Parathyroid adenoma (tissue), 2 donors: ENCODE measurements at regions not wholly inside any gene's neighbourhood (a gene's known extent, or its start where the extent isn't known, plus 50 kb on each side); places are given as distances from the start of the nearest gene placed in this dataset.

Source experiments
- H2AFZ ChIP-seq: fragments of 300-600 bp; sonication (generic); one replicate; pipeline ENCODE4 v1.7.0; 2017; ENCODE audit warnings: antibody characterized with exemption, mild to moderate bottlenecking
- H3K27ac ChIP-seq: fragments of 300-600 bp; sonication (generic); one replicate; pipeline ENCODE4 v1.7.0; 2017
- H3K27me3 ChIP-seq: fragments of 300-600 bp; sonication (generic); one replicate; pipeline ENCODE4 v1.7.0; 2017; ENCODE audit warnings: low read length; ENCODE audit not compliant: control insufficient read depth, insufficient read depth
- H3K36me3 ChIP-seq: fragments of 300-600 bp; sonication (generic); one replicate; pipeline ENCODE4 v1.7.0; 2017; ENCODE audit warnings: low read length; ENCODE audit not compliant: control insufficient read depth, insufficient read depth
- H3K4me1 ChIP-seq: fragments of 300-600 bp; sonication (generic); one replicate; pipeline ENCODE4 v1.7.0; 2017; ENCODE audit warnings: control low read depth
- H3K4me2 ChIP-seq: fragments of 300-600 bp; sonication (generic); one replicate; pipeline ENCODE4 v1.7.0; 2017; ENCODE audit warnings: low read length
- H3K4me3 ChIP-seq: fragments of 300-600 bp; sonication (generic); one replicate; pipeline ENCODE4 v1.7.0; 2017; ENCODE audit warnings: low read depth, low read length
- H3K79me2 ChIP-seq: fragments of 300-600 bp; sonication (generic); one replicate; pipeline ENCODE4 v1.7.0; 2017; ENCODE audit warnings: control low read depth
- H3K9ac ChIP-seq: fragments of 300-600 bp; sonication (generic); one replicate; pipeline ENCODE4 v1.7.0; 2017; ENCODE audit warnings: mild to moderate bottlenecking
- H3K9me3 ChIP-seq: fragments of 300-600 bp; sonication (generic); one replicate; pipeline ENCODE4 v1.7.0; 2017; ENCODE audit warnings: low read length; ENCODE audit not compliant: control insufficient read depth
- TF ChIP-seq, protein P1 (sequence below): fragments of 300-600 bp; sonication (generic); IDR thresholded peaks from one replicate; pipeline ENCODE4 v1.7.0; 2017; ENCODE audit warnings: antibody characterized with exemption, mild to moderate bottlenecking
- donor health status: primary hyperparathyroidism.

- no peaks in the 10 kb centered on the region for H3K27me3 ChIP-seq
- no peak overlapping the region for H3K4me2 ChIP-seq
- H3K9me3 ChIP-seq: no peaks in the 10 kb centered on the region
- no peaks in the 10 kb centered on the region for H3K4me1 ChIP-seq
- no peaks in the 10 kb centered on the region for H3K36me3 ChIP-seq
- TF ChIP-seq, protein P1, sequence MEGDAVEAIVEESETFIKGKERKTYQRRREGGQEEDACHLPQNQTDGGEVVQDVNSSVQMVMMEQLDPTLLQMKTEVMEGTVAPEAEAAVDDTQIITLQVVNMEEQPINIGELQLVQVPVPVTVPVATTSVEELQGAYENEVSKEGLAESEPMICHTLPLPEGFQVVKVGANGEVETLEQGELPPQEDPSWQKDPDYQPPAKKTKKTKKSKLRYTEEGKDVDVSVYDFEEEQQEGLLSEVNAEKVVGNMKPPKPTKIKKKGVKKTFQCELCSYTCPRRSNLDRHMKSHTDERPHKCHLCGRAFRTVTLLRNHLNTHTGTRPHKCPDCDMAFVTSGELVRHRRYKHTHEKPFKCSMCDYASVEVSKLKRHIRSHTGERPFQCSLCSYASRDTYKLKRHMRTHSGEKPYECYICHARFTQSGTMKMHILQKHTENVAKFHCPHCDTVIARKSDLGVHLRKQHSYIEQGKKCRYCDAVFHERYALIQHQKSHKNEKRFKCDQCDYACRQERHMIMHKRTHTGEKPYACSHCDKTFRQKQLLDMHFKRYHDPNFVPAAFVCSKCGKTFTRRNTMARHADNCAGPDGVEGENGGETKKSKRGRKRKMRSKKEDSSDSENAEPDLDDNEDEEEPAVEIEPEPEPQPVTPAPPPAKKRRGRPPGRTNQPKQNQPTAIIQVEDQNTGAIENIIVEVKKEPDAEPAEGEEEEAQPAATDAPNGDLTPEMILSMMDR: no peak
- no peak overlapping the region for H3K4me3 ChIP-seq
- H3K27ac ChIP-seq: no peak overlapping the region
- H3K9ac ChIP-seq: no peak overlapping the region
- H3K79me2 ChIP-seq: no peaks in the 10 kb centered on the region
- H2AFZ ChIP-seq: no peak overlapping the region
These were observed 997.6 kb upstream of the CITED2 start for GRCh38 chr6:140372064-140372463.

DNA sequence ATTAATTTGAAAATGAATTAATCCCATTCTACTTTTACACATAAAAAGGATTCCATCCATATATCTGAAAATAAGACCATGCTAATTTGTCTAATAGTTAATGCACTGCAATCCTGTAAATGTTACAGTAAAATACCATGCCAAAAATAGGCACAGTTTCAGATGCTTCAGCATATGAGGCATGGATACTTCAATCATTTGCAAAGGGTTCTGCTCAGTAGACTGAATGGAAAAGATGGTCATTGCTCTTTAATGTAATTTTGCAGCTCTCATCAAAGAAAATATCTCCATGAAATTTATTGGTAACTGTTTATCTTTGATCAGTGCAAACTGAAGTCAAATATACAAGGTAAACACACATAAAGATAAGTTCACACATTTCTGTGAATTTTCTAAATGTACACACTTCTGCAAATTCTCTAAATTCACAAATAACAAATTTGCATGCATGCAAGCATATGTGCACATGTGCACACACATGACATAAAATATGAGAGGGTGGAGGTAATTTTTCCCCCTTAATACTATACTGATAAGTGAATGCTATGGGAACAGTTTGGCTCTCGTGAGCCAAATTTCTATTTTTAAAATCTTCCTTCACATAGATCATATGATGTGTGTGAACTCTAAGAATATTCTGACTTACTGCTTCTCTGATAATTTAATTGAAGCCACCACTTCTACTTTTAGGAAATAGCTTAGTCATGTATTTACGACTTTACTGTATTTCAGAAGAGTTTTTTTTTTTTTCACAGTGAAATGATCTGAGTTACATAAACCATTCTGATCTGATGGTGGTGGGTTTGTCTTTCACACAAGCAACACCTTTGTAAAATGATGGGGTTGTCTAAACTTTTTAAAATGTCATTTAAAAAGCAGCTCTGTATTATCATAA is 996.8 kb upstream of the CITED2 start:
- Histone ChIP-seq H3K9me3 (no peaks in the 10 kb centered on the region), H3K4me3 (no peak overlapping the region), H3K27ac (no peak overlapping the region), H3K9ac (no peak overlapping the region), H3K4me1 (no peaks in the 10 kb centered on the region), H3K4me2 (no peak overlapping the region), H3K36me3 (no peaks in the 10 kb centered on the region), H3K79me2 (no peaks in the 10 kb centered on the region), H3K27me3 (no peaks in the 10 kb centered on the region), H2AFZ (no peak overlapping the region)
- TF ChIP-seq, protein P1: no peak

DNA sequence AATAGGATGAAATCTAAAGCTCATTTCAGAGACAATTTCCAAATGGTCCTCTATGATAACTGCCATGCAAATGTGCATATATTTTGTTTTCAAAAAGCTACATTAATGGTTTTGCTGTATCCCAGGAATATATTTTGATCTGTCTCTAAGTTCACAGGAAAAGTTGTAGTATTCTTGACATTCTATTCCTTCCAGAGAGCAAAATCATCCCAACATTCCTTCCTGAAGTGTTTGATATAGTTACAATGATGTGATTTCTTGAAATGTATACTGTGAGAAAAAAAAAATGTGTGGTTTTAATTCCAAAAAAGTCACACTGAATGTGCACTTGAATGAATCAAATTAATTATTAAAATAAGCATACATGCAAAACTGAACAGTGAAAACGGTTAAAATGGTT is 996.0 kb upstream of the CITED2 start:
- Histone ChIP-seq H3K4me3 (no peak overlapping the region), H3K4me1 (no peaks in the 10 kb centered on the region), H3K27me3 (no peaks in the 10 kb centered on the region), H2AFZ (no peak overlapping the region), H3K79me2 (no peaks in the 10 kb centered on the region), H3K9ac (no peak overlapping the region), H3K36me3 (no peaks in the 10 kb centered on the region), H3K9me3 (no peaks in the 10 kb centered on the region), H3K27ac (no peak overlapping the region), H3K4me2 (no peak overlapping the region)
- TF ChIP-seq, protein P1: no peak

- no peak overlapping the region for H2AFZ ChIP-seq
- TF ChIP-seq, protein P1: no peak
- no peaks in the 10 kb centered on the region for H3K4me1 ChIP-seq
- no peak overlapping the region for H3K4me2 ChIP-seq
- H3K36me3 ChIP-seq: no peaks in the 10 kb centered on the region
- no peaks in the 10 kb centered on the region for H3K79me2 ChIP-seq
- H3K9me3 ChIP-seq: no peaks in the 10 kb centered on the region
- H3K4me3 ChIP-seq: no peak overlapping the region
- no peak overlapping the region for H3K9ac ChIP-seq
- H3K27ac ChIP-seq: no peak overlapping the region
- no peaks in the 10 kb centered on the region for H3K27me3 ChIP-seq
These were observed 992.5 kb upstream of the CITED2 start for GRCh38 chr6:140366991-140367390.

- no peaks in the 10 kb centered on the region for H3K9me3 ChIP-seq
- H3K4me3 ChIP-seq: no peak overlapping the region
- H3K27me3 ChIP-seq: no peaks in the 10 kb centered on the region
- H3K27ac ChIP-seq: no peak overlapping the region
- no peaks in the 10 kb centered on the region for H3K4me1 ChIP-seq
- H3K4me2 ChIP-seq: no peak overlapping the region
- no peaks in the 10 kb centered on the region for H3K36me3 ChIP-seq
- H3K9ac ChIP-seq: no peak overlapping the region
- H2AFZ ChIP-seq: no peak overlapping the region
- H3K79me2 ChIP-seq: no peaks in the 10 kb centered on the region
- TF ChIP-seq, protein P1: no peak
These were observed 990.5 kb upstream of the CITED2 start for GRCh38 chr6:140364916-140365315.
